Activated CD8-positive, alpha-beta memory T cell treated with anti-CD3 and anti-CD28 coated beads for 24 hours (primary cell): ENCODE measurements at regions not wholly inside any gene's neighbourhood (a gene's known extent, or its start where the extent isn't known, plus 50 kb on each side); places are given as distances from the start of the nearest gene placed in this dataset.

Experiments
- DNase-seq: peaks from one replicate; pipeline ENCODE4 v3.0.0-alpha.2; 2020

- DNase-seq: no peak
Measured at GRCh38 chr10:29183301-29183945, 105.4 kb upstream of the LYZL1 start.

GRCh38 chr10:29184205-29185000 is 104.5 kb upstream of the LYZL1 start:
- no peak for DNase-seq

GRCh38 chr10:29185050-29185449 is 103.8 kb upstream of the LYZL1 start:
- DNase-seq: no peak

- DNase-seq: no peak
Measured at GRCh38 chr10:29186221-29186620, 102.6 kb upstream of the LYZL1 start.

- DNase-seq: no peak
Measured at GRCh38 chr10:29189256-29189655, 99.6 kb upstream of the LYZL1 start.

- no peak for DNase-seq
Measured at GRCh38 chr10:29191674-29192073, 97.2 kb upstream of the LYZL1 start.

- DNase-seq: no peak
Measured at GRCh38 chr10:29199339-29199738, 89.5 kb upstream of the LYZL1 start.

- DNase-seq: no peak
Measured at GRCh38 chr10:29199941-29200679, 88.8 kb upstream of the LYZL1 start.

GRCh38 chr10:29202386-29202940 is 86.4 kb upstream of the LYZL1 start:
- no peak for DNase-seq

GRCh38 chr10:29203432-29203831 is 85.4 kb upstream of the LYZL1 start:
- DNase-seq: no peak

- no peak for DNase-seq
Measured at GRCh38 chr10:29204070-29204800, 84.6 kb upstream of the LYZL1 start.

- no peak for DNase-seq
Measured at GRCh38 chr10:29205787-29206186, 83.1 kb upstream of the LYZL1 start.

- no peak for DNase-seq
Measured at GRCh38 chr10:29208845-29209244, 80.0 kb upstream of the LYZL1 start.

GRCh38 chr10:29209830-29210229 is 79.0 kb upstream of the LYZL1 start:
- DNase-seq: no peak

GRCh38 chr10:29210266-29210868 is 78.5 kb upstream of the LYZL1 start:
- no peak for DNase-seq

GRCh38 chr10:29212597-29212996 is 76.3 kb upstream of the LYZL1 start:
- DNase-seq: no peak

- DNase-seq: no peak
Measured at GRCh38 chr10:29214551-29214950, 74.3 kb upstream of the LYZL1 start.

- no peak for DNase-seq
Measured at GRCh38 chr10:29217292-29217738, 71.6 kb upstream of the LYZL1 start.

GRCh38 chr10:29223326-29223725 is 65.5 kb upstream of the LYZL1 start:
- DNase-seq: no peak

GRCh38 chr10:29224631-29225030 is 64.2 kb upstream of the LYZL1 start:
- no peak for DNase-seq

GRCh38 chr10:29227201-29227600 is 61.7 kb upstream of the LYZL1 start:
- no peak for DNase-seq

GRCh38 chr10:29228562-29228961 is 60.3 kb upstream of the LYZL1 start:
- DNase-seq: no peak
